GM19468 (cell line): ENCODE measurements at regions not wholly inside any gene's neighbourhood (a gene's known extent, or its start where the extent isn't known, plus 50 kb on each side); places are given as distances from the start of the nearest gene placed in this dataset.
"Not testable (repeated sequence)": the region's sequence is repeated elsewhere in the genome, so short reads cannot be mapped to it uniquely, and the experiment has no call there.

Experiments used
- ATAC-seq: cut with Tn5 transposase; IDR thresholded peaks from one replicate; pipeline ENCODE4 v1.9.1; 2021; ENCODE audit warnings: mild to moderate bottlenecking, moderate library complexity, moderate number of reproducible peaks; ENCODE audit not compliant: unreplicated experiment; ENCODE audit errors: extremely low read depth

DNA sequence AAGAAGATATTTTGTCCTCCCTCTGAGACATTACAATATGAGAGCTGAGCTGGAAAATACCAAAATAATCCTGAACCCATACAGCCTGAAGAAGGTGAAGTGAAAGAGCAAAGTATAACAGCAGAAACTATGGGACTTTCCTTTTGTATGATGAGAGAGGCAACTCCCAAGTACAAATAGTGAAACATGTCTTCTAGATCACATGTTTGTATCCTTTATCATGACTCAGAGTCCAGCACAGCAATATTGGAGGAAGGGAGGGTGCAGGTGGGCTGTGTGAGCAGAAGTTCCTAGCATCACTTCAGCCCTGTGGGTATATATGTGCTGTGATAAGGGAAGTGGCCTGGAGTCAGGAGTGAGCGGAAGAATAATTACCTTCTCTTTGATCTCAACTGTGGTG, 265.6 kb upstream of the NRXN1 start:
- ATAC-seq: no peak

DNA sequence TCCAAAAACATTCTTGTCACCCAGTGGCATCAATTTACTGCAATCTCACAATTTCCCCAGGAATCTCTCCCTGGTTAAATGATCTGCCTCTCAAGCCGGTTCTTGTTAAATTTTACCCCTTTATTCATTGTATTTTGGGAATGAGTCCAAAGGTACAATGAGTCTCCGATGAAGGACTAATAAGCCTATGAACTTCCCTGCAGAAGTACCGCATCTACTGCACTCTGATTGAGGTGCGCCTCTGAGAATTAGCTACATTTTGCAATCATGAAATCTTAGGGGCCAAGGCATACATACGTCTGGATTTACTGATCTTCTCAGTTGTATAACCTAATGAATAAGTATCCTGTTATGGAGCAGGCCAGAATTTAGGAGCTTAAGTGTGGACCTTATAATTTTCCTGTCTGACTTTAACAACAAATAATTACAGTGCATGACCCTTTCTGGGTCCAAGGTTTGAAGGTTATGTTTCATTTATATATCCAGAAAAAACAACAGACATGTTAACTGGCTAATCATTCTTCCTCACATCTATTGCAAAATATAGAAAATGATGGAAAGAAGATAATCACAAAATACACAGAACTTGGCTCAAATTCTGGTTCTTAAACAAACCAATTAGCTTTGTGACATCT, 261.8 kb upstream of the NRXN1 start:
- no peak for ATAC-seq

DNA sequence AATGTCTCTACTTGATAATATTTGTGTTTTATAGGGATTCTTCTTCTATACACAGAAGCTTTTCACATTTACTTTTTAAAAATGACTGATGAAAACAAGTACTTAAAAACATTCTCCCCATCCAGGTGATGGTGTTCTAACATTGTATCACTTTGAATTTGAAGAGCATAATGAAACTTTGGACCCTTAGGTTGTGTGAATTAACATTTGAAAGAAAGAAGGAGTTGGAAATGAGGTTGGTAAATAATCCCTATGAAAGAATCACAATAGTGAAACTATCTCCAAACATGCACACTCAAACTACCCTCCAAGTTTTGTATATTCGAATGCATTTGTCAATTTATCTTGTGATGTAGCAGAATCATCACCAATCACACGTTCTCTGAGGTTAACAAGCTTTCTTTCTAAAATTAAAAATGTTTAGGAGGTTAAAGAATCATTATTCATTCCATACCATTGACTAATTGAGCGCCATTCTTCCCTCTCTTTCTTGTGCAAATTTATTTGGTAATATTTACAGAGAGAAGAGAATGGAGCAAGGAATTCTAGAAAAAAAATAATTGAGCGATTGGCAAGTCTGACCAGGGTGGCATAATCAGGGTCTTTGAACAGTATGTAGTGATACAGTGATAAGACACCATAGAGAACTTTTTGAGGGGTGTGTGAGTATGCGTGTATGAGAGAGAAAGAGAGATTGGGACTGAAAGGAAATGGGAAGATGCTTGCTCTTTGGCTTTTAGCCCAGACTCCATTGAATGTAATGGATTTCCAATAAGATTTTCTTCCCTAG, 260.0 kb upstream of the NRXN1 start:
- no peak for ATAC-seq

DNA sequence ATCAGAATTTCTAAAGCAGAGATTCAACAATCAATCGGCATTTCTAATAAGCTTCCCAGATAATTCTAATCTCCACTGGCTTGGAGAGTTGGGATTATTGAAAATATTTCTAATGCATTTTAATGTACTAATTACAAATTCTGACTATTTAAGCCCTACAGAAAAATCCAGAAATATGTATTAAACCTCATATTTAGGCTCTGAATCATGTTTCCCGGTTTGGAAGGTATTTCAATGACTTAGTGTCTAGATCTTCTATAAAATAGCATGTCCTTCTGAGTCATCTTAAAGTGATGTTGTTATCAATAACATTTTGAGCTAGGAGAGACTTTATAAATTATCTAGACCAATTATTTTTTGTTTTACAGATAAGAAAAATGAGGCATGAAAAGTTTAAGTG, 258.8 kb upstream of the NRXN1 start:
- no peak for ATAC-seq

DNA sequence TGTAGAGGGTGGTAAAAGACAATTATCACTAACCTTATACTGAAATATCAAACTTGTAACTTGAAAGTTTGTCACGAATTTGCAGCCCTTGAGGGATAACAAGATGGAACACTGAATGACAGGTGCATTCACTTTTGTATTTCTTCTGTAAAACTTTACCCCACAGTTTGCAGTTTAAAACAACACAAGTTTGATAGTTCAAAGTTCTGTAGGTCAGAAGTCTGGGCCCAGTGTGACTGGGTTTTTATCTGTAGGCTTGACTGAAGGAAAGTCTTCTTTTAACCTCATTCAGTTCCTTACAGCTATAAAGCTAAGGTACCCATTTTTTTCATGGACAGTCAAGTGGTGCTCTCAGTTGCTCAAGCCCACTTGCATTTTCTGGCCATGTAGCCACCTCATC, 257.1 kb upstream of the NRXN1 start:
- ATAC-seq: no peak

DNA sequence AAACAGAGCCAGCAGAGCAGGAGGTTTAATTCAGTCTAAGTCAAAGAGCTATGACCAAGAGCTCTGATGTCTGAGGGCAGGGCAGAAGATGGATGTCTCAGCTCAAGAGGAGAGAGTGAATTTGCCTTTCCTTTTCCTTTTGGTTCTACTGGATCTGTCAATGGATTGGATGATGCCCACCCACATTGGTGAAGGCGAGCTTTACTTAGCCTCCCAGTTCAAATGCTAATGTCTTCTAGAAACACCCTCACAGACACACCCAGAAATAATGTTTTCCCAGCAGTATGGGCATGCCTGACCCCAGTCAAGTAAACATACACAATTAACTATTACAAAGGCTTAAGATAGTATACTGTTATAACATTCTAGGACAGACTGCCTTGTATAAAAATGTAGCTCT, 236.3 kb upstream of the NRXN1 start:
- no peak for ATAC-seq

DNA sequence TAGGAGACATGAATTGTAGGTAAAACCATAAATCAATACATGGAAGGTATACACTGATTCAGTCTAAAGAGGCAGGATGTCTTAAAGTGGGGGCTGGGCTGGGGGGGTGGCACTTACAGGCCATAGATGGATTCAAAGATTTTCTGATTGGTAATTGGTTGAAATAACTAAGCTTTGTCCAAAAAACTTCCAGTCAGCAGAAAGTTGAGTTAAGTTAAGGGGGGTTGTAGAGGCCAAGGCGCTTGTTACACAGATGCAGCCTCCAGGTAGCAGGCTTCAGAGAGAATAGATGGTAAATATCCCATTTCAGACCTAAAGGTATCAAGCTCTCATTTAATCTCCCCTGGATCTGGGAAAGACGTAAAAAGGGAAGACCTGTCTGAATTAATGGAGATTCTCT, 233.6 kb upstream of the NRXN1 start:
- no peak for ATAC-seq

DNA sequence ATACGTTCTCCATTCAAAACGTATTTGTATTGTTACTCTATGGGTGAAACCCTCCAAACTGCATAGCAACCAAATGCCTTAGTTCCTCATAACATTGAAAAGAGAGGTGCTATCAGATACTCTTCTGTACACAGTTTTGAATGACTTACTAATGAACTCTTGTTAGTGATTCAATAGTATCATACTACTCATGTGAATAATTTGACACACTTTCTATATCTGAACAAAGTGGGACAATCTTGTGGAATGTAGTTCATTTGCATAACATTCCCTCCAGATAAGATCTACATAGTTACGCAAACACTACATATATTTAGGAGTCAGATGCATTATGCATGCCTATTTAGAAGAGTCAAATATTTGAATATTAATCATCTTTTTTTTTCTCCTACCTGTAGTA, 232.0 kb upstream of the NRXN1 start:
- ATAC-seq: no peak

DNA sequence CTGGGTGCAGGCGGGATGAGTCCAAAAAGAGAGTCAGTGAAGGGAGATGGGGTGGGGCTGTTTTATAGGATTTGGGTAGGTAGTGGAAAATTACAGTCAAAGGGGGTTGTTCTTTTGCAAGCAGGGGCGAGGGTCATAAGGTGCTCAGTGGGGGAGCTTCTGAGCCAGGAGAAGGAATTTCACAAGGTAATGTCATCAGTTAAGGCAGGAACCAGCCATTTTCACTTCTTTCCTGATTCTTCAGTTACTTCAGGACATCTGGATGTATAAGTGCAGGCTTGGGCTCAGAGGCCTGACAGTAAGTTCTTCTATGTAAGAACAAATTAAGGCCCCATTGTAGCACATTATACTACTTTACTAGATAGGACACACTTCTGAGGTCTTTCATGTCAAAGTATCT, 231.2 kb upstream of the NRXN1 start:
- ATAC-seq: not testable (repeated sequence)

DNA sequence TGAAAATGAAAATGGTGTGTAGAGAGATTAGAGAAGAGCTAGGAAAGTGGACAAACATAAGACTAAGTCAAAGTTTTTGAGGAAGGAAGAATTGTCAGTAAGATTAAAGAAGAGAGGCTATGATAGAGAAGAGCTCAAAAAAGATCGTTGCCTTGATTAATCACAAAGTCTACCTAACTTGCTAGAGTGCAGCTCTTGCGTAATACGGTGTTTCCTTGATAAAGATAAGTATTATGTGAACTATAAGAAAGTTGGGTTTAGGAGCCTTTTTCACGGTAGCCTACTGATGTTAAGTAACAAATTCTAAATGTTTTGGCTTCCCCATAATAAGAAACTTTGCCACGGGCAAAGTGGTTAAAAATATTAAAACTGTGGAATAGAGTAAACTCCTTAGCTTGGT, 226.4 kb upstream of the NRXN1 start:
- ATAC-seq: no peak

DNA sequence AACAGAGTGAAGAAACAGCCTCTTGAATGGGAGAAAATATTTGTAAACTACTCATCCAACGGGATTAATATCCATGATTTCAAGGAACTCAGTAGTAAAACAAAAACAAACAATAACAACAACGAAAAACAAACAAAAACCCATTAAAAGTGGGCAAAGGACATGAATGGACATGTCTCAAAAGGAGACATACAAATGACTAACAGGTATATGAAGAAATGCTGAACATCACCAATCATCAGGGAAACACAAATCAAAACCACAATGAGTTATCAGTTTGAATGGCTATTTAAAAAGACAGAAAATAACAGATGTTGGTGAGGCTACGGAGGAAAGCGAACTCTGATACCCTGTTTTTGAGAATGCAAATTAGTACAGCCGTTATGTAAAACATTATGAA, 224.8 kb upstream of the NRXN1 start:
- no peak for ATAC-seq

DNA sequence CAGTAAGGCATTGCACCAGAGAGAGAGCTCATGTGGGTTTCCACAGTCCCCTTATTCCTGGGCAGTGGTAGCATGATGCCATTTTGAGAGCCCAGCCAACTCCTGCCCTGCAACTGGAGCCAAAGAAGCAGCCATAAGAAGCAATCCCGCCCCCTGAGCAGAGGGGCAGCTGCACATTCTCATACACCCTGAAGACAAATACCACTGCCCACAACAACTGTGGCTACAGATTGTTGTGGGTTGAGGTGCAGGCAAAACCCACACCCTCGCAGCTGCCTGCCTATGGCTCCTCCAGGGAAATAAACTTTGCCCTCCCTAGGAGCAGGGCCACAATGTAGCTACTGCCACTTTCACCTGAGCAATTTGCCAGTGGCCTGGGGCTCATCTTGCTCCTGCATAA, 219.4 kb upstream of the NRXN1 start:
- no peak for ATAC-seq

DNA sequence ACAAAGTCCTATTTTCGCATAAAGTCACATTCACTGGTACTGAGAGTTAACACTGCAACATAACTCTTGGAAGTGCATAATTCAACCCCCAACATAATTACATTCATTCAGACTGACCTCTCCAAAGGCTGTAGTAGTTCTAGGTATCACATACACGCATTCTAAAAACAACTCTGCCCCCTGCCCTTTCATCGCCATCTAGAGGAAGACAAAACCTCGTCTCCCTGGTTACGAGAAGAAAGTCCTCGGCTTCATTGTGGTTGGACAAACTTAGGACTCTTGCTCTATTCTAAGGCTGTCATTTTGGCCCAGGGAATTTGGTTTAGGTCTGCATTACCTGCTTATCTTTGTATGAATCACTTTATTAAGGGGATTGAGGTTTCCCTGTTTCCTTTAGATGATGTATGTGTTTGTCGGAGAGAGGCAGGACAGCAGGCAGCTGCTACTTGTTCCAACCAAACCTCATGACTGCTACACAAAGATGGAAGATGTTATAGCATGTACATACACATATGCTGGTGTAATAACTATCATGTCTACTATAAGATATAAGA, 215.4 kb upstream of the NRXN1 start:
- no peak for ATAC-seq

DNA sequence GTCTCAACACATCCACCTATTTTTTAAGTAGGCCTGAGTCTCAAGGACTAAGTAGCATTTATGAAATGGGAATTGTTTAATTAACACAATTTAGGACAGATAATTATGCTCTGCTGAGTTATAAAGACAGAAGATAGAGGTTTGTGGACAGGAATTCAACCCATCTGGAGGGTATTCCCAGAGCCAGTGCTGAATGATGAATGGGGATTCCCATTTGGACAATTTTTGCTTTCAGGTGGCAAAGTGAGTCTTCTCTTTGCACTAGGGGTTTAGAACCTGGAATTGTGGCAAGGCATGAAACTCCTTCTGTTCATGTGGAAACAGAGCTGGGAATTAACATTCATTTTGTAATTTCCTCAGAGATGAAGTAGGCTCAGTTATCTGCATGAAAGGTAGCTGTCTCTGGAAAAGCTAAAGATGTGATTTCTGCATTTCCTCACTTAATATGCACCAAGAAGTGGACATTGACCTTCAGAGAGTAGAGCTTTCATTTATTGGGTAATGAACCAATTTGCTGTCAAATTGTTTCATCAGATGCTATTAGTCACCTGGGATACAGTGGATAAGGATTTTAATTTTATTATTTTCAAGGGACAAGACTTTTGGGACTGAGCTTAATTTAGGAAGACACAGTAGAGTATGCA, 212.1 kb upstream of the NRXN1 start:
- no peak for ATAC-seq

DNA sequence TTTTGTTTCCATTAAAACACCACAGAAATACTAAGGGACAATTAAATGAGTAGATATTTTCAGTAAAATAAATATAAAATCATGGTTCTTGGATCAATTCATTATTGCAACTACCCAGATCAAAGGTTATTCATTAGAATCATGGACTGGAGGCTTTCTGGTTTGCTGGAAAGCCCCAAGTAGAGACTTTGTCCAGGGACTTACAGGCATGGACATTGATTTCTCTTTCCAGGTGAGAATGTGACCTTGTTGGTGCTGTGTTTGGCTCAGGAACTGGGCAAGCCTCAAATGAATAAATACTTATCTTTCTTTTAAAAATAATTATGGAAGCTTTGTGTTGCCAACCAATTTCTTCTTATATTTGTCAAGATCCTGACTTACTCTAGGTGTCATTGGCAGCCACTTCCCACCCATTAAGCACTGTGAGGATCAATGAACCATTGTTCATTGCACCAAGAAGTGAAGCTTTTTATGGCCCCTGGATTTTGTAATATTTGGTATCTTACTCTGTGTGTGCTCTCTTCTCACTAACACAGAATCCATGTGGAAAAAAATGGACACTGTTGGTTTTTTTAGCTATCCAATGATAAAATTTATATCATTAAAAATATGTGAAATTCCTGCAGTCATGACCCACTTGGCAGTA, 205.8 kb upstream of the NRXN1 start:
- no peak for ATAC-seq

DNA sequence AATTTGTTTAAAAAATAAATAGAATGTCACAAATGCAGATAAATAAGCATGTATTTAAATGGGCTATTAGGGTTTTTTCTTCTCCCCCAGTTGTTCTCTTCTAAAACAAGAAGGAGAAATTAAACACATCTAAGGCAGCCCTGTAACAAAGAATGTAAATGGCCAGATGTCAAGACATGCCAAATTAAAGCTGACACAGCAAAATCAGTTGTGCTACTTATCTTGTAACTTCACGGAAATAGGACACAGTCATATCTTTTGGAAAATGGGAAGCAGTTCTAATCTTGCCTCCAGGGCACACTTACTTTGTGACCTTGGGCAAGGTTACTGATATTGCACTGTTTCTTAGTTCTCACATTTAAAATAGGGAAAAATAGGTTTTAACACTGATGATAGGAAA, 200.1 kb upstream of the NRXN1 start:
- ATAC-seq: no peak

DNA sequence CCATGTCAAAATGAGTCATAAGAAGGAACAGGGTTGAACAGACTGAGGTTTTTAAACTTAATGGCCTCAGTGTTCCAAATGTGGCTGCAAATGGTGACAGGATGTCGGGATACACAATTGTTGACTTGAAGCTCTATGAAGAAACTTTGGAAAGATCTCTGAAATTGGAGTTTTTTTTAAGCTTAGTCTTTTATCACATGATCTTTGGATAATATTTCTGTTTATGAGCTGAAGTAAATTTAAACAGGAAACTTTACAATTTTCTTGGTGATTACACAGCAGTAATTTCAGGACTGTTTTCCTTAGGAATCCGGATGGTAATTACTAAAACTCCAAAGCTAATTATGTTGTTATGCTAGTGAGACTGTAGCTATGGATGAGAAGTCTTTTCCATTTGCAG, 199.1 kb upstream of the NRXN1 start:
- ATAC-seq: no peak

DNA sequence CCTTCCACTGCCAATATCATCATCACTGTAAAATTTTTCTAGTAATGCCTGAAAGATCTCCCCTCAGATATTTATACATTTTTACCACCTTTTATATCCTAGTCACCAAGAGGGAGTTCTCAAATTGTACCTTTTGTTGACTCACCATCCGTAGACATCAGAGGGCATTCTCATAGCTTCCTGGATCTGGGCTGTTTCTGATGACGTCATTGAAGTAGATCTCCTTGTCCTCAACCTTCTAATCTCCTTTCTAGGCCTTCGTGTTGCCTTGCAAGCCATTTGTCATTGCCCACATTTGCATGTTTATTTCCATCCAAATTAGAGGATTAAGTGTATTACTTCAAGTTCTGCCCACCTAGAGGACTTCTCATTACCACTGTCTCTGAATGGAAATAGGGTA, 193.4 kb upstream of the NRXN1 start:
- ATAC-seq: no peak

DNA sequence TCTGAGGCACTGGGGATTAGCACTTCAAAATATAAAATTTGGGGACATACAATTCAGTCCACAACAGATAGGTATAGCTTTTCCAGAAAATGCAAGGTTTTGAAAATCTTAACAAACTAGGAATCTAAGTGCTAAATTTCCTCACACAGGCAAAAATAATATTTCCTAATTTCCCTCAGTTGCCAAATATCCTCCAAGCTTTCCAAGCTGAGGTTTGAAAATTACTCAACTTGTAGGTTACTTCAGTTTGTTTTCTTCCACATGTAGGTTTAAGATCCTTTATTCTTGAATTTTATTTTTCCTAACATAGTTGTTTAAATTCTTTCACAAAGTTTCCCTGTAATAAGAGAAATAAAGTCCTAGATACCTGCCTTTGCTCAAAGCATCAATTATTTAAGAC, 192.9 kb upstream of the NRXN1 start:
- ATAC-seq: no peak

DNA sequence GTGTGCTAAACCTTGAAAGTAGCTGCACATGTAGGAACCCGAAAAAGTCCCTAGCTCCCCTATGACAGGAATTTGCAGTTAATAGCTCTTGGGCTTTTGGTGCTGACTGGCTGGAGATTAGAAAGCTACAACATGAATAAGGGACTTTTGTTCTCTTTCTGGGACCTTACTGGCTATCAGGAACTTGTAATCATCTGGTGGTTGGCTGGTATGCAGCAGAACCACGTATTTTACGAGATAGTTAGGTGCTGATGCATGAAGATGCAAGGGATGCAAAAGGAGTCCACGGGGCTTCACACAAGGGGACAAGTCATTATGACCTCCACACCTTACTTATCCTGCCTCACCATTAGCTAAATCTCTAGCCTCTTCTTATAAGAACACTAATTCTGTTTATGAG, 190.2 kb upstream of the NRXN1 start:
- no peak for ATAC-seq

DNA sequence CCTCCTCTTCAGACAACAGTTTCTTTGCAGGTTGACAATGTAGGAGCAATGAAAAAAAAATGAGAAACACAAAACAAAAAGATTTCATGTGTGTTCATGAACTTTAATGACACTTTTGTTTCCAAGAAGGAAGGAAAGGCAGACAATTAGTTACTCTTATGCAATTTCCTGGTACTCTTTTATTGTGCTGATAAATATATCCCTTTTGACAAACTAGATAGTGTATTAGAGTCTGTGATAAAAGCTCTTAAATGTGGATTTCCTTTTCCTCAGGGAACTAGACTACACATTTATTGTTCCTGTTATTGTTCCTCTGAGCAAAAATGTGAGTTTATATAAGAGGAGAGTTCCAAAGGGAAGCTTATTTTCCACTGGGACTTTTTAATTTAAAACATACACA, 188.7 kb upstream of the NRXN1 start:
- ATAC-seq: no peak
